ENCODE measurements at regions not wholly inside any gene's neighbourhood (a gene's known extent, or its start where the extent isn't known, plus 50 kb on each side); places are given as distances from the start of the nearest gene placed in this dataset.

- TF ChIP-seq CTCF (IDR thresholded peaks at IDR 0.05): no peak
- no peak for TF ChIP-seq EZH2 (IDR thresholded peaks at IDR 0.05; ENCODE audit: borderline replicate concordance, insufficient read depth, low read depth, low read length, poor library complexity, severe bottlenecking)
- CTCF ChIA-PET: no interaction called here
These were observed 437.9 kb downstream of the CSNK1G3 start for GRCh38 chr5:123949807-123950340.

GRCh38 chr5:123949043-123949804 lies 437.2 kb downstream of the CSNK1G3 start:
- H3K4me3 Mint-ChIP-seq: no peak overlapping the region
- ChIA-PET POLR2A (no interaction called here), CTCF (no interaction called here)
- no peak overlapping the region for H2AFZ ChIP-seq (ENCODE audit: insufficient read depth, low read depth, low read length, poor library complexity, severe bottlenecking)
- DNase-seq (no peak), ATAC-seq (ENCODE audit: low read depth) (no peak)
- H3K27ac ChIP-seq (ENCODE audit: low read length in 2 of 2): no peak overlapping the region
- no peaks in the 10 kb centered on the region for H3K36me3 ChIP-seq (replicated peaks in 1 of 2; ENCODE audit: control extremely low read depth in 1 of 2, control insufficient read depth in 1 of 2, extremely low read depth in 1 of 2, insufficient read depth in 2 of 2, low read length in 1 of 2)
- intact Hi-C loops (cut with micrococcal nuclease): no loop called here
- no peaks in the 10 kb centered on the region for H4K20me1 ChIP-seq (ENCODE audit: control insufficient read depth, insufficient read depth, low read length, poor library complexity, severe bottlenecking)
- H3K9me3 ChIP-seq (ENCODE audit: control extremely low read depth in 1 of 3, control insufficient read depth in 2 of 3, insufficient read depth in 1 of 3, low read length in 2 of 3): peaks cover 0 to 11% (median 0%) of the 10 kb centered on the region in 3 donors
- no peak overlapping the region for H3K4me2 ChIP-seq (replicated peaks; ENCODE audit: low read depth, low read length, poor library complexity, severe bottlenecking)
- H3K27me3 Mint-ChIP-seq: no peaks in the 10 kb centered on the region
- WGBS (ENCODE audit: insufficient coverage): 96% methylated on average over 30 of the region's 32 CpGs
- H3K79me2 ChIP-seq (ENCODE audit: control insufficient read depth, insufficient read depth, low read length): no peaks in the 10 kb centered on the region
- no peaks in the 10 kb centered on the region for H3K4me1 ChIP-seq (ENCODE audit: control insufficient read depth in 2 of 2, insufficient read depth in 2 of 2, low read length in 2 of 2)
- no peak for TF ChIP-seq CTCF (IDR thresholded peaks at IDR 0.05)
- TF ChIP-seq EZH2 (IDR thresholded peaks at IDR 0.05; ENCODE audit: borderline replicate concordance, insufficient read depth, low read depth, low read length, poor library complexity, severe bottlenecking): no peak
- H3K9me3 Mint-ChIP-seq (ENCODE audit: insufficient read depth): no peaks in the 10 kb centered on the region
- no peaks in the 10 kb centered on the region for H3K27me3 ChIP-seq (replicated peaks in 1 of 4; ENCODE audit: control extremely low read depth in 1 of 4, control insufficient read depth in 3 of 4, insufficient read depth in 4 of 4, low read length in 3 of 4)
- no peak overlapping the region for H3K4me3 ChIP-seq (ENCODE audit: control extremely low read depth in 1 of 5, extremely low read depth in 1 of 5, insufficient read depth in 1 of 5, low read depth in 2 of 5, low read length in 4 of 5)
- H3K27ac Mint-ChIP-seq: no peak overlapping the region
- no peaks in the 10 kb centered on the region for H3K4me1 Mint-ChIP-seq
- H3K9ac ChIP-seq (ENCODE audit: low read length): no peak overlapping the region

More at GRCh38 chr5:123949807-123950340, 437.9 kb downstream of the CSNK1G3 start:
- ATAC-seq (ENCODE audit: low read depth) (no peak), DNase-seq (no peak)
- H3K9ac ChIP-seq (ENCODE audit: low read length): no peak overlapping the region
- 87% methylated on average over 5 of the region's 6 CpGs for WGBS (ENCODE audit: insufficient coverage)
- no peaks in the 10 kb centered on the region for H3K27me3 ChIP-seq (replicated peaks in 1 of 4; ENCODE audit: control extremely low read depth in 1 of 4, control insufficient read depth in 3 of 4, insufficient read depth in 4 of 4, low read length in 3 of 4)
- peaks cover 0 to 11% (median 0%) of the 10 kb centered on the region in 3 donors for H3K9me3 ChIP-seq (ENCODE audit: control extremely low read depth in 1 of 3, control insufficient read depth in 2 of 3, insufficient read depth in 1 of 3, low read length in 2 of 3)
- H3K4me1 ChIP-seq (ENCODE audit: control insufficient read depth in 2 of 2, insufficient read depth in 2 of 2, low read length in 2 of 2): no peaks in the 10 kb centered on the region
- H3K79me2 ChIP-seq (ENCODE audit: control insufficient read depth, insufficient read depth, low read length): no peaks in the 10 kb centered on the region
- POLR2A ChIA-PET: no interaction called here
- Mint-ChIP-seq H3K4me3 (no peak overlapping the region), H3K27ac (no peak overlapping the region), H3K27me3 (no peaks in the 10 kb centered on the region), H3K4me1 (no peaks in the 10 kb centered on the region), H3K9me3 (ENCODE audit: insufficient read depth) (no peaks in the 10 kb centered on the region)
- H4K20me1 ChIP-seq (ENCODE audit: control insufficient read depth, insufficient read depth, low read length, poor library complexity, severe bottlenecking): no peaks in the 10 kb centered on the region
- H2AFZ ChIP-seq (ENCODE audit: insufficient read depth, low read depth, low read length, poor library complexity, severe bottlenecking): no peak overlapping the region
- intact Hi-C loops (cut with micrococcal nuclease): no loop called here
- no peak overlapping the region for H3K27ac ChIP-seq (ENCODE audit: low read length in 2 of 2)
- no peak overlapping the region for H3K4me2 ChIP-seq (replicated peaks; ENCODE audit: low read depth, low read length, poor library complexity, severe bottlenecking)
- no peaks in the 10 kb centered on the region for H3K36me3 ChIP-seq (replicated peaks in 1 of 2; ENCODE audit: control extremely low read depth in 1 of 2, control insufficient read depth in 1 of 2, extremely low read depth in 1 of 2, insufficient read depth in 2 of 2, low read length in 1 of 2)
- H3K4me3 ChIP-seq (ENCODE audit: control extremely low read depth in 1 of 5, extremely low read depth in 1 of 5, insufficient read depth in 1 of 5, low read depth in 2 of 5, low read length in 4 of 5): no peak overlapping the region
